Stimulated activated CD4-positive, alpha-beta T cell treated with anti-CD3 and anti-CD28 coated beads, Interleukin-1b, Interleukin-23, amount 100 ng/mL, for 4 hours (primary cell): ENCODE measurements at regions not wholly inside any gene's neighbourhood (a gene's known extent, or its start where the extent isn't known, plus 50 kb on each side); places are given as distances from the start of the nearest gene placed in this dataset.
"Not testable (repeated sequence)": the region's sequence is repeated elsewhere in the genome, so short reads cannot be mapped to it uniquely, and the experiment has no call there.

ENCODE experiments used
- DNase-seq, 2 donors: peaks; one replicate each; pipeline ENCODE4 v3.0.0-alpha.2; 2020; ENCODE audit warnings: low read depth in 2 of 2

DNA sequence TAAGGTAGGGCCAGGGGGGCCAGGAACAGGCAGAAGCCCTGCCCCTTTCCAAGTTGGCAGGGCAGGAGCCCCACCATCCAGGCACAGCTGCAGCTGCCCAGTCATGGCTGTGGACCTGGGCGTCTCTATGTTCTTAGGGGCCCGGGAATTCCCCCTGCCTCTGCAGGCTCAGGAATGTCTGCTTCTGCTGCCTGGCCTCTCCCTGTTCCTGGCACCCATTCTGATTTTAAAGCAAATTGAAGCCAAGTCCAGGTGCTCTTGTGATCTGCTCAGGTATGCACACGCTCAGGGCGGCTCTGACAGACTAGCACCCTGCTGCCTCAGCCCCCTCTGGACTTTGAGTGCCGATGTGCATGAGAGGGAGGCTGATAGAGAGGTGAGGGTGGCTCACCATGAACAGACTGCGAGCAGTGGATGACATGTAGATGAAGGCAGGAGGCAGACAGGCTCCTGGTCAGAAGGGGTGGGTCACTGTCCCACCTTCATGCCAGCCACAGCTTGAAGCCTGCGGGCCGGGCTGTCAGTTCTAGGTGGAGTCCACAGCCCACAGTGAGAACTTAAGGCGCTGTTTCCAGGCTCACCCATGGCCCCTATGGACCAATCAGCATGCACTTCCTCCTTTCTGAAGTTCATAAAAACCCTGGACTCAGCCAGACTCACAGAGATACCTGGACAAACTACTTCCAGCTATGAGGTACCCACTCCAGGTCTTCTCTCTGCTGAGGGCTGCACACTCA lies 747.8 kb upstream of the GBE1 start:
- DNase-seq = no peak

DNA sequence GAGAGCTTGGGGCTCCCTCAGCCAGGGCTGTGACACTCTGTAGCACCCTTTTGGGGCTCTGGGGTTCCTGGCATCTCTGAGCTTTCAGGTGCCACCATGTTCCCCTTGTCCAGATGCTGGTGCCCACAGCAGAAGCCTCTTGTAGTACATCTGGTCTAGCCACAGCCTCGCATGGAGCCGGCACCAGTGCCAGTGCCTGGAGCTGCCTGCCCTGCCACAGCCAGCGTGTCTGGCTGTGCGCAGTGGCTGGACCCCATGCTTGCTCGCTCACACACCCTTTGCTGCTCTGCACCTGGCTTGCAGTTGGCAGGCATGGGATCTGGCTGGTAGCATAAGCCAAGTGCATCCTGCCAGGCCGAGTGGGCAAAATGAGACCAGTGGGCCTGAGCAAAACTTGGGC lies 744.8 kb upstream of the GBE1 start:
- no peak for DNase-seq

DNA sequence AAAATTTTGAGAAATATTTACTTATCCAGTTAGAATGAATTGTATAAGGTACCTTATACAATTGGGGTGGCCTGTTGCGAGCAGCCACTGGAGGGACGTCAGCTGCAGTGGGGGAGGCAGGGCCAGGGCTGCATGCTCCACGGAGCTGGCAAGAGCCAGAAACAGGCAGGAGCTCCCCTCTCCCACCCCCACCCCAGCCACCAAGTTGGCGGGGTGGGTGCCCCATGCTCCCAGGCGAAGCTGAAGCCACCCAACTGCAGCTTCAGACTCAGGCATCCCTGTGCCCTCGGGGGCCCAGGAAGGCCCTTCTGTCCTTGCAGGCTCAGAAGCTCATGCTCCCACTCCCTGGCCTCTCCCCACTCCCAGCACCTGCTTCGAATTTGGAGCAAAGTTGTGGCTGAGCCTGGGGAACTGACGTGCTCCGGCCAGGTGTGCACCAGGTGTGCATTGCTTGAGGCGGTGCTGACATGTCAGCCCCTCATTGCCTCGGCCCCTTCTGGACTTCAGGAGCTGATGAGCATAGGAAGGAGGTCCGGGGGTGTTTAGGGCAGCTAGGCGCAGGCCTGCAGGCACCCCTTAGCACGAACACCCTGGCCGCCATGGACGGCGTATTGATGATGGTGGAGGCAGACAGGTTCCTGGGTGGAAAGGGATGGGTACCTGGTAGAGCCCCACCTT lies 743.8 kb upstream of the GBE1 start:
- no peak for DNase-seq

DNA sequence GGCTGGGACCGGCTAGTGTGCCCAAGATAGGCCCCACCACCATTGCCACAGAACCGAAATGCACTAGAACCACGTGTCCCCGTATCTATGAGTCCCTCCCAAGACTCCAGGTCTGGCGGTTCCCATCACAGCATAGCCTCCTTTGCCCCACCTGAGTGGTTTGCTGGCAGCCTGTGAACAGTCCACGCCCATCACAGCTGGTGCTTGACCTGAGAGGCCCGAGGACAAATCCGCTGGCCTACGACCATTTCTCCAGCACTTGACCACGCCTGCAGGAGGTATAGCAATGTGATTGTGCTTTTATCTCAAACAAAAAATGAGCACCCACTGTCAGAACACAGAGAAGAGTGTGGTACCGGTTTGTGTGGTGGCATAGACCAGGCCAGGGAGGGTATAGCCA lies 736.7 kb upstream of the GBE1 start:
- no peak for DNase-seq

DNA sequence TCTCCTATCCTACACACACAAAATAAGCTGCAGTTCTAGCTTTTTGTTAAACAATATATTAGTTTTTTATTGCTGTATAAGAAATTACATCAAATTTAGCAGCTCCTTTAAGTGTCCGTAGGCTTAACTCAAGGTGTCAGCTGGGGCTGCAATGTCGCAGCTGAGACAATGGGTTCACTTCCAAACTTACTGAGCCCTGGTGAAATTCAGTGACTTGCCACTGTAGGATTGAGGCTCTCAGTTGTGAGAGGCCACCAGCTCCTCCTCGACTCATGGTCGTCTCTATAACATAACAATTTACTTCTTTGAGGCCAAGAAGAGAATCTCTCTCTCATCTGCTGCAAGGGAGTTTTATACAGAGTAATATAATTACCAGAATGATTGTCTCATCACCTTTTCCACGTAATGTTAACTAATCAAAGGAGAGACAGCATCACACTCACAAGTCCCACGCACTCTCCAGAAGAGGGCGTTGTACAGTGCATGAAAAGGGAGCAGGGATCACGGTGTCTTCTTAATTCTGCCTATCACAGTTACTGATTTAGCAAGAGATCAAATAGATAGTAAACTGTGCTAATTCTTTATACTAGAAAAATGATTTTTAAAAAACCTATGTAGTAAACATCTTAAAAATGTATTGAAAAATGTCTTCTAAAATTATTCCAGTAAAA lies 735.6 kb upstream of the GBE1 start:
- DNase-seq = no peak

DNA sequence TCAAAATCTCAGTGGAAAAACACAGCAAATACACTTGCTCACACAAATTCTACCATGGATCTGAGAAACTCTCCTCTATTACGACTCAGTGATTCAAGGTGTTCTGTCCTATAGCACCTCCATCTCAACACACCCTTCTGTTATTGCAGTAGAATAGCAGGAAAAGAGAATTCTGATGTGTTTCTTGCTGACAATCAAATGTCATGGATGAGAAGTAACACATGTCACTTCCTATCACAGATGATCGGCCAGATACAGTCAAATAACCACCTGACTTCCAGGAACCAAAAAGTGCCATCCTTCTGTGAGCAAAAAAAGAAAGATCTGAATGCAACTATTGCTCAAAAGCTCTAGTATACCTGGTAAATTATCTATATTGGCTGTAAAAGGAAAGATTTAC lies 734.2 kb upstream of the GBE1 start:
- no peak for DNase-seq

DNA sequence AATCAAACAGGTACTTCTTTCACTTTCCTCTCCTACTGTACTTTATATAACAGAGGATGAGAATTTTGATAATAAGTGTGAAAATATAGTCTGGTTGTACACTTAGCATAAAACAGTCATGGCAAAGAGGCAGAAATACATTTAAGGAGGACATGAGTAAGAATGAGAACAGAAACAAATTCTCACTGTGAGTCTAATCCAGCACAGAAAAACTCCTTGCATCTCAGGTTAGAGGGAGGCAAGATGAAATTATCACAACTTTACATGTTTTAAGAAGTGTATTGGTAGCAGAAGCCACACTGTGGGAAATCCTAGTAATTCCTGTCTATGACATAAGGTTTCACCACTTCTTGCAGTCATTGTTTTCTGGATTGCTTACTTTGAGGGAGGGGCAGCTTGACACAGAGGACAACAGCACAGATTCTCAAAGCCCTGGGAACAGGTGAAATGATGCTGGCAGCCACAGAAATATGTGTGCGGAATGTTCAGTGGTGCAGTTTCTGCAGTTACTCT lies 733.6 kb upstream of the GBE1 start:
- no peak for DNase-seq

DNA sequence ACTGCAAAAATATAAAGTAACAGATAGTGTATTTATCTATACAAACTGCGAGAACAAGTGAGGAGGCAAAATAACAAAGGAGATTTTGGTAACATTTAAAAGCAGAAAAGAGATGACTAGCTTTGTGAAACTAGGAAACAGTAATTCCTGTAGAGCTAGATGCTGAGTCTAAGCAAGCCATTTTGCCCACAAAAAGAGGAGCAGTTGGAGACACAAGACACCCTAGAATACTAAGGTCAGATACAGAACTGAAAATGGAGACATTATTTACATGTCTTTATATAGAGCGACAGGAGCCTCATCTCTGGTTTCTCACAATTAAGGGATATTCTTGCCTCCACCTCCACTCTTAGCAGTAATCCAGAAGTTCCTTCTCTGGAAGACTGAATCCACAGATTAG lies 732.4 kb upstream of the GBE1 start:
- DNase-seq = no peak

DNA sequence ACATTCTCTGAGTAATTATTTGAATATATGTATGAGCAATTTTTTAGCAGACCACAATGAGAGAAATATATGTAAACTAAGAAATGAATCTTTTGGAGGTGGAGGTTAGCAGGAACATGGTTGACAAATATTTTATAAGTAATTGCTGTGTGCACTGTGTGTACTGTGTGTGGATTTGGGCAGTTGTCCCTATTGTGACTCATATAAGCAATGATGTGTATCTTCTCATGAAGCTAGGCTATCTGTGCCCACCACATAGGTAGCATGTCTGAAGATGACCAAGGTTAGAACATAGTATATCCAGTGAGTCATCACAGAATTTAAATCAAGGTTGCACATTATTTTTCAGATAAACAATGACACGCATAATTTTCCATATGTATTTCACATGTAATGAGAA lies 713.9 kb upstream of the GBE1 start:
- DNase-seq = no peak

DNA sequence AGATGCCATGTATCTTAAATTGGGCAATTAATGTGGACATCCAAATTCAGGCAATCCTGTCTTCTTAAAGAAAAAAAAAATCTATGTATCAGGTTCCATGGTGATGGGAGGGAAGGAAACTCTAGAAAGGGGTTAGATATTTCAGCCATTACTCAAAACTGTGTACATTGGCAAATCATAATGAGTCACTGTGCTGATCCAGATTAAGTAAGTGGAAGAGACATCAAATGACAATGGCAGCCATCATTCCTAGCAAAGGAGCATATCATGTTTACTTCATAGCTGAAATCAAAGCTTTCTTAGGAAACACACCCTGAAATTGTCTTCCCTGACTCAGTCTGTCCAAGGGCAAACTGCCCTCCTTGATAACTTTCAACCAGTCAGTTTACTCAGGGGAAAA lies 713.3 kb upstream of the GBE1 start:
- no peak for DNase-seq

DNA sequence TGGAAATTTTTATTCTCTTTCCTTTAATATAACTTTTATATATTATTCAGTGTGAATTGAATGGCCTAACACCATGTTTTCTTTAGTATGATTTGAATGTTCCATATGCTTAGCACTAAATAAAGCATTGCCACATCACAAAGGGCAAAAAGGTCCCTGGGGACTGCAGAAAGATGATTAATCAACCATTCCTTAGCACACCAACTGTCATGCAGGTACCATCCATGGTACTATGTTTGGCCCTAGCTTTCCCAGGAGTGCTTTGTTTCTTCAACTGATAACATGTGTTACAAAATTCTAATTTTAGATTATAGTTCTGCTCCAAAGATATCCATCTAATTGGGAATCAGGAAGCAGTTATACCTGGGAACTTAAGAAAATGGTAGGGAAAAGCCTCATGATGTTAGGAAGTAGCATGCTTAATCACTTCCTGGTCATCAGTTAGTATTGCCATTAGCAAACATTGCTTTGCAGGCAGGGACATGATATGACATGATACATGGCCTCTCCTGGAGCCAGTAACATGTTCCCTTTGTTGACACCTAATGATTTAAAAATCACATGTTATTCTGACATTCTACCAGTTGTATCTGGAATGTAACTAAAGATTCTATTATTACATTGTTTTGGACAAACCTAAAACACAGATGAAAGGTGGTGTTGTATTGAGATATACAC lies 712.6 kb upstream of the GBE1 start:
- no peak for DNase-seq

DNA sequence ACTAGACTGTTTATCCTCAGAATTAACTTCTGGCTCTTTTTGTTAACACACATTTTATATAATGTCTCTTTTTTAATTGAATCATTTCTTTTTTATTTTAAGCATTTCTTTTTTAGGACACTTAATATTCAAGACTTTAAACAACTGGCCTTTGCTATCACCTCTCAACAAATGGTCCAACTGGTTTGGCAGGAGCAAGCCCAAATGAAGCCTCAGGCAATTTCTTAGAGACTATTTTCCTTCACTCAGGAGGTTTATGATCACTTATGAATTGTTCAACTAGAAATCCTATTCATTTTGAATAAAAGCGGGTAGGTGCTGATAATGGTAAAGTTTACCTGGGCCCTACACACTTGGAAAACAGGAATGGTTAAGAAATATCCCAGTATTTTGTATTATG lies 705.6 kb upstream of the GBE1 start:
- no peak for DNase-seq

DNA sequence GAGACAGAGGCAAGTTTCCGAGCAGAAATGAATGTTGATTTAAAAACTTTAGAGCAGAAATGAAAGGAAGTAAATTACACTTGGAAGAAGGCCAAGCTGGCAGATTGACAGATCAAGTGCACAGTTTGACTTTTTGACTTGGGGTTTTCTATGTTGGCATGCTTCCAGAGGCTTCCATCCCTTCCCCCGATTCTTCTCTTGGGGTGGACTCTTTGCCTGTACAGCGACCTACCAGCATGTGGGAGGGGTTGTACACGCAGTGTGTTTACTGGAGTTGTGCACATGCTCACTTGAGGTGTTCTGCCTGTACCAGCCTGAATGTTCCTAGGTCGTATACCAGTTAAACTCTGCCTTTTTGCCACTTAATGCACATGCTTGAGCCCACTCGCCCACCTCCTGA lies 701.5 kb upstream of the GBE1 start:
- no peak for DNase-seq

DNA sequence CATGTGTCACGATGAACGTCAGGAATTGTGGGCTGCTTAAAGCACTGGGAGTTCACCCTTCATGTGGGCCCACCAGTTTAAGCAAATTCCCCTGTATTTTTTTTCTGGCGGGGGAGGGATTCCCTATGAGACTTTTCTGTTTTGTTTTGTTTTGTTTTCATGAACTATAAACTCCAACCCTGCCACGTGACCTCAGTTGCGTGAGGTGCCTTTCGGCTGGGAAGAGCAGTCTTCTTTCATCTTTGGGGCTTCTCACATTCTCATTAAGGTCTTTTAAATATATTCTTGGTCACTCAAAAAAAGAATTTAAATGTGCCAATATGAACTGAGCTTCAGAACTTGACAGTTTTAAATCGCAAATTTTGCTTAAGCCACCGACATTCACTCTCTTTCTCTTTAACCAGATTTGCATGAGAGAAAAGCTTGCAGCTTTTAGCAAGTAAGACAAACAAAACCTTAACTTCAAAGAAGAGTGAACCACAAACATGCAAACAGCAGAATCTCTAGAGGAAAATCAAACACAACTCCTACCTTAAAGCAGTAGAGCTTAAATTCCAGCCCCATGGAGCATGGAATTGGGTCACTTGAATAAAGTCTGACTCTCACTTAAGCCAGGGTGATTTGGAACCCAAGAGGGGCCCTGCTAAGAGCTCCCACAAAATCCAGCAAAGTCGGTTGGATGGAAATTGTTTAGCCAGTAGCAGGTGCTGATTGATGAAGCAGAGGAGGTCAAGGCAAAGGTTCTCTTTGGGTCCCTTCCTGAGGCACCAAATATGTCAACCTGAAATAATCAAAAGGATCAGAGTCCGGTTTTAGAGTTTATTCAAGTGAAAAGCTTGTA lies 699.8 kb upstream of the GBE1 start:
- DNase-seq = no peak

DNA sequence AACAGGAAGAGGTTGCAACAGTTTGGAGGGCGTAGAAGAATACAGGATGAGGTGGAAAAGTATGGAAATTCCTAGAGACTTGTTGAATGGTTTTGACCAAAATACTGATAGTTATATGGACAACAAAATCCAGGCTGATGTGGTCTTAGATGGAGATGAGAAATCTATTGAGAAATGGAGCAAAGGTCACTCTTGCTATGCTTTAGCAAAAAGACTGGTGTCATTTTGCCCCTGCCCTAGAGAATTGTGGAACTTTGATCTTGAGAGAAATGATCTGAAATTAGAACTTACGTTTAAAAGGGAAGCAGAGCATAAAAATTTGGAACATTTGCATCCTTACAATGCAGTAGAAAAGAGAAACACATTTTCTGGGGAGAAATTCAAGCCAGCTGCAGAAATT lies 686.9 kb upstream of the GBE1 start:
- no peak for DNase-seq

DNA sequence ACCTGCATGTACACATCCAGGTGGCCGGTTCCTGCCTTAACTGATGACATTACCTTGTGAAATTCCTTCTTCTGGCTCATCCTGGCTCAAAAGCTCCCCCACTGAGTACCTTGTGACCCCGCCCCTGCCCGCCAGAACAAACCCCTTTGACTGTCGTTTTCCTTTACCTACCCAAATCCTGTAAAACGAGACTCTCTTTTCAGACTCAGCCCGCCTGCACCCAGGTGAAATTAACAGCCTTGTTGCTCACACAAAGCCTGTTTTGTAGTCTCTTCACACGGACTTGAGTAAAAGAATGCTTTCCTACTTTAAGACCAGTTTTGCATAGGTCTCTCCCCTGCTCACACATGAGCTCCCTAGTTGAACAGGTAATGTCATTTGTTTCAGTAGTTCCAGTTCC lies 667.4 kb upstream of the GBE1 start:
- not testable (repeated sequence) for DNase-seq

DNA sequence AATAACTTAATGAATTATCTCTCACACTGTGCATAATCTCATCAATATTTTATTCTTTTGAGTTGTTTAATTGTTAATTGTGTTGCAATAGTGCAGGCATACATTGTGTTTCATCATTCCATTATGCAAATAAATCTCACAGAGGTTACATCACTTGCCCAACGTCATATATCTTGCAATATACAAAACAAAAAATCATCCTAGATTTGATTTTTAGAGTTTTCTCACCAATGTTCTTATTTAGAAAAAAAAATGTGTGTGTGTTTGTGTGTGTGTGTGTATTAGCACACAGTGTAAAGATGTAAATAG lies 662.5 kb upstream of the GBE1 start:
- DNase-seq = no peak

DNA sequence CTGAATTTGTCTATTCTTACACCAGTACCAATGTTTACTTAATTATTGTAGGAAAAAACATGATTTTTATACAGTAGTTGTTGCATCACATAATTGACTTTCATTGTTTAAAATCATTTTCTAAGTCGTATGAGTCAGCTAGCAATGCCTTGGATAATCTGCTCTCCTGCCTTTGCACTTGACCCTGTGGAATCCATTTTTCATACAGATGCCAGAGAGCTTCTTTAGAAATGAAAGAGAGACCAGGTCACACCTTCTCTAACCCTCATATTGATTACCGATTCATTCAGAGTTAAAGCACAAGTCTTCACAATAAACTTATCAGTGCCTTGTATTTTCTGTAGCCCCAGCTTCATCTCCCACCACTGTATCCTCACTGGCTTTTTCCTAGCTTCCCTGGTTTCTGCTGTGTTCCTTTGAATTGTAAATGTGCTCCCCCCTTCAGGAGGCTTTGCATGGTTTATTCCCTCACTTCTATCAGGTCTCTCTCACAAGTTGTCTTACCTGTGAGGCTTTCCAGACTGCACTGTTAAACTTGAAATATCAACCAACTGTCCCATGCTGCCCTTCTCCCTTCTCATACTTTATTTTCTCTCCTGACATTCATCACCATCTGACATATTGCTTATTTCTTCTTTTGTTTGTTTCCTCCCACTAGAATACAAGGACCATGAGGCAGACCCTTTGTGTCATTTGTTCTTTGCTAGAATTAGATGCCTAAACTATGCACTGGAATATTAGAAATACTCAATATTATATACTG lies 662.0 kb upstream of the GBE1 start:
- DNase-seq = no peak

DNA sequence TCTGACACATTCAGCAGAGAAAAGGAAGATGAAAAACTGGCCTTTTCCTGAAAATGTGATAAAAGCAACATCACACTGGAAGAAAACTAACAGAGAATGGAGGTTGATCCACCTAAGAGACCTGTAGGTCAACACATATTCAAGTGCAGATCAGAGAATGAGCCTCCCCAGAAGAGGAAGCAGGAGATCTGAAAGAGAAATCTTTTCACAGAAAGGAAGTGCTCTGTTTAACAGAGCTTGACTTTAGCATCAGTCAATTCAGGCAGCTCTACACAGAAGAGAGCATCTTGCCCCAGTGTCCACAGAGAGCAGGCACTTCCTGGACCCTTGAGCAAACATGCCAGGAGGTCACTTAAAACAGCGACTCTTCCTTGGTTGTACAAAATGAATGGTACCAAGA lies 655.4 kb upstream of the GBE1 start:
- no peak for DNase-seq

DNA sequence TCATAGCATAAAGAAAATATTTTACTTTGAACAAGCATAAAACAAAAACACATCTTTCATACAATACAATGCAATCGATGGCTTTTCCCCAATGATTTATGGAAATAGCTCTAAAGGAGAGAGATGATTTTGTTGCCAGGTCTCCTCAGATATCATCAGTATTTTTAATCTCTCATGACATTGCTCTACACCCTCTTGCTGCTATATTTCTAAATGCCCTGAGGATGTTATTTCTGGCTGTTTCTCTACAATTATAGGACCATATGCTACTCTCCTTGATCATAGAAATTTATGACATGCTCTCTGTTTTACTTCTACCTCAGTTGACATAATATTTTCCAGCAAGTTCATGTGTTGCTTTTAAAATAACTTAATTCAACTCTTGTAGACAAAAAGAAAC lies 654.9 kb upstream of the GBE1 start:
- DNase-seq = no peak

DNA sequence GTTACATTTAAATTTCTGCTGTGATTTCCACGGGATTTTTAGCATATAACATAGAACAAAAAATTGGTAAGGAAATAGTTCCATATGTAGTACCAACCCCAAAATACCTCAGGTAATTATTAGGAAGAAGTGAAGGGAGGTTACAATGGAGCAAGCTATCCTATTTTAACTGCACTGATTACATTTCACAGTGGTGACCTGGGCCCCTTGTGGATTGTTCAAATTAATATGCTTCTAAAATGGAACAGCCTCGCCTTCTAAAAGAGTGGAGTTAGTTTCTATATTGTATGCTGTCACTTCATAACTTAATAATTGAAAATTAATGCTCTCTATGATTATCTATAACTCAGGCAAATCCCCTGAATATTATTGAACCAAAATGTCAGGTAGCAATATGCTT lies 651.7 kb upstream of the GBE1 start:
- no peak for DNase-seq
